Stimulated activated naive CD4-positive, alpha-beta T cell (primary cell): ENCODE measurements at regions not wholly inside any gene's neighbourhood (a gene's known extent, or its start where the extent isn't known, plus 50 kb on each side); places are given as distances from the start of the nearest gene placed in this dataset.

Experiments
- DNase-seq, 6 experiments: peaks; one replicate each; lab custom pipeline; 2025; lab: John Stamatoyannopoulos, UW

DNA sequence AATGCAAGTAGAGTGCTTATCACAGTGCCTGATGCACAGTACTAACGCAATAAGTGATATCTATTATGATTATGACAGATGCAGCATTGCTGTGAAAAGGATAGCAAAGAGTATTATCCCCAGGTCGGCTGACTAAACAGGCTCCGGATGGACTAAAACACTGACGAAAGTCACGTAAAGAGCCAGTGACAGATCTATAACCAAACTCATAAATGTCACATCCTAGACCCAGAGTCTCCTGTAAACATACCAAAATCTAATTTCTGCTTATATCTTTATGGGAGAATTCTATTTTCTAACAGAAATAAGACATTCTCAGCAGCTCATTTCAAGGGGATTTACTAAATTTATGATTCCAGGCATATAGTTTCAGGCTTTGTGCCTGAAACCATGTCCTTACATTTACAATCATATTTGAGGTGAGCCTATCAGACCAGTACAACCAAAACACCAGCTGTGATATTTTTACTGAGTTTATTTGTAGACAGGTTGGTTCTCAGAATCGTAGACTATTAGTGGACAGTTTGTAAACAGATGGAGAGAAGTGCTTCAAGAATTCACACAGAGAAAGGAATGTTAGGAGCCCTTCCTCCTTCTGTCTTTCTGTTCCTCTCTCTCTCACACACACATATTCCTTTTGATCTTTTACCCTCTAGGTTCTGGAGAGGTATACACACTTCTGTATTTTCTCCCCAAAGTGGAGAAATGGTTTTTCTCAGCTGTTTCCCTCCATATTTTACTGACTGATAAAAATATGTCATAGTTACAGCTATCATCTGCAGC lies 52.4 kb upstream of the WDR26 start:
- no peak for DNase-seq

DNA sequence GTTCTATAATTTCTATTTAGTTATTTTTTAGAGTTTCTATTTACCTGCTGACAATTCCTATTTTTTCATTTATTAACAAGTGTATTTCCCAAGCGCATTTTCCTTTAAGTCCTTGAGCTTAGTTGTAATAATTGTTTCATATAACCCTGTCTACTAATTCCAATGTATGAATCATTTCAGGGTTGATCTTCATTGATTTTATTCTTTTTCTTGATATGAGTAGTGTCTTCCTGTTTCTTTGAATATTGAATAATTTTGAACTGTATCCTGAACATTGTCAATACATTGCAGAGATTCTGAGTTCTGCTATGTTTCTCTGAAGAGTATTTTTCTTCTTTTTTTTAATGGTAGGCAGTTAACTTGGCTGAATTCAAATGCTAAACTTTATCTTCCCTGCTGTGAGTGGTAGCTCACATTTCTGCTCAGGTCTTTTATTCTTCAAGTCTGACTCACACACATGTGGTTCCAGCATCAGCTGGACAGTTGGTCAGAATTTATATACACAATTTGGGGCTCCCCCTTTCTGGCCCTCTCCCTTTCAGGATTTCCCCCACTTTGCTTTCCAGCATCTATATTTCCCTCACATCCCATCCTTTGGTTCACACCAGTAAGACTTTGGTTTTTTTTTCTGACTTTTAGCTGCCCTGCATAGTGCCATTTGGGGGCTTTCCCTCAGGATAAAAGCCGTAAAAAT lies 54.4 kb upstream of the WDR26 start:
- DNase-seq = no peak

DNA sequence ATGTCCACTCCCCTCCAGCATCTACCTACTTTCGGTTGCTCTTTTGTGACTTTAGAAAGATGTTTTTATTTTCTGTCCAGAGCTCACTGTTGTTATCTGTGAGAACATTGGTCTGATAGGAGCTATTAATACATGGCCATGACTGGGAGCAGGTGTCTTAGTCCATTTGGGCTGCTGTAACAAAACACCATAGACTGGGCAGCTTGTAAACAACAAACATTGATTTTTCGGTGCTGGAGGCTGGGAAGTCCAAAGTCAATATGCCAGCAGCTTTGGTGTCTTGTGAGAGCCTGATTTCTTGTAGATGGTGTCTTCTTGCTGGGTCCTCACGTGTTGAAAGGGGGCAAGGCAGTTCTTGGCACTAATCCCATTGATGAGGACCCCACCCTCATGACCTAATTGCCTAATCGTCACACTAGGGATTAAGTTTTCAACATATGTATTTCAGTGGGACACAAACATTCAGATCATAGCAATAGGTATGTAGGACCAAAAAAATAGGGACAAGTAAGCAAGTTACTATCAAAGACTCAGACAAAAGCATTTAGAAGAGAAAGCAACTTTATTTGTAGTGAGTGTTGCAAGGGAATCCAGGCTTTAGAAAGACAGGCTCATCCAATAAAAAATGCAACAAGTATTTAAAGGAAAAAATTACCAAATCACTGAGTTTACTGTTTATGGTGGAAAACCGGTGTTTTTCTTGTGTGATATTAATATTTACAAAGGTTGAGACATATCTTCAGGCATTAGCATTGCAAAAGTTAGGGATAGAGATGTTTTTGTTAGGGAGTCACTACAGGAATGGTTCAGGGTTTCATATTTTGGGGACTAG lies 55.2 kb upstream of the WDR26 start:
- no peak for DNase-seq

GRCh38 chr1:224490549-224491537 lies 56.2 kb upstream of the WDR26 start:
- DNase-seq = no peak

DNA sequence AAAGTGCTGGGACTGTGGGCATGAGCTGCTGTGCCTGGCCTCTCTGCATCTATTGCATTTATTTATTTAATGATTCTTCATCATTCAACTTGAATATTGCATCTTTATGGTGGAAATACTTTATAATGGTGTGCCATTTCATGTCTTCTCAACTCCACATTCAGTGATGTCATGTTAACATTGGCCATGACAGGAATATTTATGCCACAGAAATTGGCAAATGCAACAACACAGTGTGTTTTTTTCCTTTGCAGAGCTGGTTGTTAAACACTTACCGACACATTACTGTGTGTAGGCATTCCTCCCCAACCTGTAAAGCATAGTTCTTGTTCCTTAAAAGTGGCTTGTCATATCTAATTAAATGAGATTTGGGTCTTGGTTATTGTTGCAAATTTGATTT lies 57.4 kb upstream of the WDR26 start:
- DNase-seq = no peak

- no peak for DNase-seq
These were observed 58.0 kb upstream of the WDR26 start for GRCh38 chr1:224492632-224493031.

- no peak for DNase-seq
These were observed 58.7 kb upstream of the WDR26 start for GRCh38 chr1:224493269-224493668.

DNA sequence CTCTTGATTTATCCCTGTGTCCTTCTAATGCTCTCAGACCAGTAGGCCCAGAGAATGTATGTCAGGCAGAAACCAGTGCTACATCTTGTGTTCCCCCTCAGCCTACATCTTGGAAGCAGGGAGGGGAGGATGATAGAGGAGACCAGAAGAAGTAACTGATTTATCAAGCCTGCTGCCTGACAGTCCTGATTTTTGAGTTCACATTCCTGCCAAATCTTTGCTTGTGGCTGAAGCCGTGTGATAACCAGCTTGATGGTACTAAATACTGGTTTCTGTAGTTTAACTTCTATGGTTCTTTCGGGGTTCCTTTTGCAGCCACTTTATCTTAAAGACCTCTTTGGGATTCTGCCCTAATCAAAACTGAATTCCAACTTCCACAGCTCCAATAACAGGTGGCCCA lies 59.7 kb upstream of the WDR26 start:
- DNase-seq = no peak

- no peak for DNase-seq
These were observed 61.3 kb upstream of the WDR26 start for GRCh38 chr1:224495866-224496265.

DNA sequence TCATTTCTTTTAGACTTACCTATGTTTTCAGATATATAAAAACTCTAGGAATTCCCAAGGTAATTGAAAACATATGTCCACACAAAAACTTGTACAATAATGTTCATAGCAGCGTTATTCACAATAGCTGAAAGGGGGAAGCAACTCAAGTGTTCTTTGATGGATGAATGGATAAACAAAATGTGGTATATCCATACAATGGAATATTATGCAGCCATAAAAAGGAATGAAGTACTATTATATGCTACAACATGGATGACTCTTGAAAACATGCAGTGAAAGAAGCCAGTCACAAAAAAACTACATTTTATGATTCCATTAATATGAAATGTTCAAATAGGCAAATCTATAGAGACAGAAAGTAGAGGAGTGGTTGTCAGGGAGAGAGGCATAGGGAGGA lies 62.2 kb upstream of the WDR26 start:
- DNase-seq = no peak

DNA sequence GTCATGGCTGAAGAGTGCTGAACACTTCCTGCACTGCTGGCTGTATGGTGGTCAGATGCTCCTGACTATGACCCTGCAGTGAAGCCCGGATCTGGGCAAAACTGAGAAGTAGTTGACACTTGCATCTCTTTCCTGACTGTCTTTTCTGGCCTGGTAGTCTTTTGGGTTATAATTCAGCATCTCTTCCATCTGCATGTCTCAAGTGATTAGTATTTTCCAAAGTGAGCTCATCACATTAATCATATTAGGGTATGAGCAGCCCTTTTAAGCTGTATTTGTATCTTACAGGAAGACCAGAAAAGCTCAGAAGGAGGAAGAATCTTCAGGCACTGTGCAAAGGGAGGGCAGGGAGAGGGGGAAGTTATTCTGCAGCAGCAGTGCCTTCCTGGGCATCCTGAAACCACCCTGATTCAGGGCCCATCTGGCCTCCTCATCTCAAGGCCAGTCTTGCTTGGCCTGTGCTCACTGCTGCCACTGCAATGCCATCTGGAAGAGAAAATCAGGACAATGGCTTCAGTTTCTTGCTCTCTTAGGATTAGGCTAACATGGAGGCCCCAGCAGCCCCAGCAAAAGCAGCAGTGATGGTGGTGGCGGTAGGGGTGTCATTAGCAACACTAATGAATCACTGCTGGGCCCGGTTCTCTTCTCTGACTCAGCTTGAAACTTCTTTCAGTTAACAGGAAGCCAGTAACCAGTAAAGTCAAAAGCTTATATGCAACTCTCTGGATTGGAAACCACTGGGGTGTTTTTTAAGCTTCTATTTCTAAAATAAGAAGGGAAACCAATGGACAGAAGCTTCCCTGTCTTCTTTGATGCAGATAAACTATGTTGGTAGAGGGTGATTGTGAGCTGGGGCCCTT lies 63.3 kb upstream of the WDR26 start:
- DNase-seq = no peak

- no peak for DNase-seq
These were observed 64.1 kb upstream of the WDR26 start for GRCh38 chr1:224498574-224499170.

- DNase-seq = no peak
These were observed 64.6 kb upstream of the WDR26 start for GRCh38 chr1:224499204-224499603.

DNA sequence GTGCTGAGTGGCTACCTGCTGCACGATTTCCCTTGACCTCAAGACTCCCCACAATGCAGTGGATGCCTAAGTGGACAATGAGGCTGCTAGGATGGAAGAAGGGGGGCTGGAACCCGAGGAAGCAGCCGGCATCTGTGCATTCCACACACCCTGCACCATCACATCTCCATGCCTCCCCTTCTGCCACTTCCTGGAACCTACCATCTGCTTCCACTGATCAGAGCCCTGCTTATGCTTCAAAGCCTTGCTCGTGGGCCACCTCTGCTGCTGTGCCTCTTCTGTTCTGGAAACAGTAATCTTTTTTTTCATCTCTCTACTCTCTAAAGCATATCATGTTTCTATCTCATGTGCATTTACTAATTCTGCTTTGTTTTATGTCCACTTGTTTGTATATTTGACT lies 66.2 kb upstream of the WDR26 start:
- DNase-seq = no peak

DNA sequence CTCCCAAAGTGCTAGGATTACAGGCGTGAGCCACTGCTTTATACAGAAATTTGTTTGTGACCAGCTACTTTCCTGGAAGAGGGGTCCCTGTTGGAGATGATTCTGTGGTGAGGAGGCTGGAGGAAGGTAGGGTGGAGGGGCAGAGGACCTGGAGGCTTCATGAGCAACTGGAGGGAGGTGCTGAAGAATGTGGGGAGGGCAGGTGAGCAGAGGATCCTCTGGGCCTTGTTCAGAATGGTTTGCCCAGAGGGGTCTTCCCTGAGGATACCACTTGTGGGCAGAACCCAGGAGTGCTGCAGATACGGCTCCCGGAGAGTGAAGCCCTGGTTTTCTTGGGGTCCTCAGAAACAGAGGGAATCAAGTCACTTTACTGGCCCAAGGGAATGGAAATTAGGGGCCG lies 67.2 kb upstream of the WDR26 start:
- DNase-seq = no peak

DNA sequence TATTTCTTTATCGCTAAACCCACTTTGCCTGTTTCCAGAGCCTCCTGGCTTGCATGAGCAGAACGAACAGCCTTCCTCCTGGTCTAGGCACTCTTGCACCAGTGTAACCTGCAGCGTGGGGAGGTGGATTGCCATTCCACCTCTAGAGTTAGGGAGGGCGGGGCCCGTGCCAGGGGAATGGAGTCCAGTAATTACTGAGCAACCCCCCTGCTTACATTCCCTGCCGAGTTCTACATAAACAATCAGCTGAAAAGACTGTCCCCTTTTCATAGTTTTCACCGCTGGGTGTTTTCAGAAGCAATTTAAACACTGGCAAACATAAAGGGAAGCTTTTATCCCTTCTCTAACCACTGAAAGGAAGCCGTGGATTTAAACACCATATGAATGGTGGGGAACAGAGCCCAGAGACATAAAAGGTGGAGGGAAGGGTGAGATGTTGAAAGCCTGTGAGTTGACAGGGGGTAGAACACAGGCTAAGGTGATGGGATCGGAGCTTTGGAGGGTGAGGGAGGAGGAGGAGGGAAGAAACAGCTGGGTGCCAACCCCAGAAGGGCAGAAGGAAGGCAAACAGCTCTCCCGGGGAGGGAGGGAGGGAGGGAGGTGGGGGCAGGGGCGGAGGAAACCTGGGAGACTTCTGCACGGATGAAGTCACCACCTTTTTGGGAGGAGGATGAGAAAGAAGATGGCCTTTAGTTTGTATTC lies 68.0 kb upstream of the WDR26 start:
- no peak for DNase-seq

- no peak for DNase-seq
These were observed 68.8 kb upstream of the WDR26 start for GRCh38 chr1:224503161-224504118.

DNA sequence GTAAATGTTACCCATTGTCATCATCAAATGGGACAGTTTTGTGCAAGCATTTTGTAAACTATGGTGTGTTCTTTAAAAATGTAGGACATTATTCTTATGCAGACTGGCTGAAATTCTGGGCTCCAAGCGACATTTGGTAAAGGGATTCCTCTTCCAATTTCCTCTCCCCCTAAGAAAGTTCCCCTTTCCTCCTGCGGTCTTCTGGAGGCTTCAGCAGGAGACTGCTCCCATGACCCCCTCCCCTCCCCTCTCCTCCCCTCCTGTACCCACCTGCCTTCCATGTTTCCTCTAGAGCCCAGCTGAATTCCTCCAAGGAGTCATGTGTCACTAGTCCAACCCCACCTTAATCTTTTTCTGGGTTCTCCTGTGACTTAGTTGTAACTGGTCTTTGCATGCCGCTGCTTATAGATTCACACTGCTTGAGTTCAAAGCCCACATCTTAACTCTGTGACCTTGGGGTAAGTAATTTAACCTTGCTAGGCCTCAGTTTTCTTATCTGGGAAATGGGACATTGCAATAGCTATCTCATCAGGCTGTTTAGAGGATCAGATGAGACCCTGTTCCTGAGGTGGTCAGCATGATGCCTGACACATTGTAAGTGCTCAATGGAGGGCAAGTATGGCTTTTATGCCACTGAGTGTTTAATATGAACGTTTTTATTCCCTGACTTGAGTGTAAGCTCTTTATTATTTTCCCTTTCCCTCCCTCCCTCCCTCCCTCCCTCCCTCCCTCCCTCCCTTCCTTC lies 69.9 kb upstream of the WDR26 start:
- no peak for DNase-seq
